ENCODE measurements at regions not wholly inside any gene's neighbourhood (a gene's known extent, or its start where the extent isn't known, plus 50 kb on each side); places are given as distances from the start of the nearest gene placed in this dataset.

DNA sequence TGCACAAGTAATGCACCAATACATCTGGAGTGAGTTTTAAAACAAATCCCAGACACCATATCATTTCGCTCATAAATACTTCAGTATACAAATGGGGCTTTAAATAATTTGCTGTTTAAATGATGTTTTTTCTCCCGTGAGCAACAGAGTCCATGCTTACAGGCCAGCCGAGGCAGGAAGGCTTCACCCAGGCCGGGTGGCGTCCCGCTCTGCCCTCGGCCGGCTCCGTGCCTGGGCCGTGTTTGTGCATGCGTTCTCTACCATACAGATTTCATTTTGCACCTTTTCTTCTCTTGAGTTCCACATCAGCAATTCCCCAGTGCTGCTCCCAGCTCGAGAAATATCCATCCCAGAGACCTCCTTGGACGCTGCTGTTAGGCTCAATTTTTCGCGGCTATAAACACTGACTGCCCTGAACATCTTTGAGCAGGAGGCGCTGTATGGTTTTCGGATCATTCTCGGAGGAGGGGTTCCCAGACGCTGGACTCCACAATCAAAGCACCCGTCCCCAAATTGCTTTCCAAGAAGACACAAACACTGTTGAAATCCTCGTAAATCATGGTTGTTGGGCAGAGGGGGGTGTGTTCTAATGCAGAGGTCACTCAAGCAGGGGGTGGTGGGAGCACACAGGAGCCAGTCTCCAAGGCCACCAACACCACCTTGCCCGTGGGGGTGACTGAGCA is 91.6 kb downstream of the MICALL2 start:
- Histone ChIP-seq H3K9me3 (no peaks in the 10 kb centered on the region), H3K36me3 (no peaks in the 10 kb centered on the region), H3K9ac (ENCODE audit: low read depth in 2 of 2, low read length in 2 of 2) (no peak overlapping the region), H3K27me3 (peaks cover 11% of the 10 kb centered on the region), H3K4me1 (no peaks in the 10 kb centered on the region), H3K4me3 (no peak overlapping the region), H3K27ac (no peak overlapping the region)
- DNase-seq: no peak
- TF ChIP-seq, protein P1, sequence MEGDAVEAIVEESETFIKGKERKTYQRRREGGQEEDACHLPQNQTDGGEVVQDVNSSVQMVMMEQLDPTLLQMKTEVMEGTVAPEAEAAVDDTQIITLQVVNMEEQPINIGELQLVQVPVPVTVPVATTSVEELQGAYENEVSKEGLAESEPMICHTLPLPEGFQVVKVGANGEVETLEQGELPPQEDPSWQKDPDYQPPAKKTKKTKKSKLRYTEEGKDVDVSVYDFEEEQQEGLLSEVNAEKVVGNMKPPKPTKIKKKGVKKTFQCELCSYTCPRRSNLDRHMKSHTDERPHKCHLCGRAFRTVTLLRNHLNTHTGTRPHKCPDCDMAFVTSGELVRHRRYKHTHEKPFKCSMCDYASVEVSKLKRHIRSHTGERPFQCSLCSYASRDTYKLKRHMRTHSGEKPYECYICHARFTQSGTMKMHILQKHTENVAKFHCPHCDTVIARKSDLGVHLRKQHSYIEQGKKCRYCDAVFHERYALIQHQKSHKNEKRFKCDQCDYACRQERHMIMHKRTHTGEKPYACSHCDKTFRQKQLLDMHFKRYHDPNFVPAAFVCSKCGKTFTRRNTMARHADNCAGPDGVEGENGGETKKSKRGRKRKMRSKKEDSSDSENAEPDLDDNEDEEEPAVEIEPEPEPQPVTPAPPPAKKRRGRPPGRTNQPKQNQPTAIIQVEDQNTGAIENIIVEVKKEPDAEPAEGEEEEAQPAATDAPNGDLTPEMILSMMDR (IDR thresholded peaks at IDR 0.05): no peak
- intact Hi-C loops (cut with DNase I): no loop called here

DNA sequence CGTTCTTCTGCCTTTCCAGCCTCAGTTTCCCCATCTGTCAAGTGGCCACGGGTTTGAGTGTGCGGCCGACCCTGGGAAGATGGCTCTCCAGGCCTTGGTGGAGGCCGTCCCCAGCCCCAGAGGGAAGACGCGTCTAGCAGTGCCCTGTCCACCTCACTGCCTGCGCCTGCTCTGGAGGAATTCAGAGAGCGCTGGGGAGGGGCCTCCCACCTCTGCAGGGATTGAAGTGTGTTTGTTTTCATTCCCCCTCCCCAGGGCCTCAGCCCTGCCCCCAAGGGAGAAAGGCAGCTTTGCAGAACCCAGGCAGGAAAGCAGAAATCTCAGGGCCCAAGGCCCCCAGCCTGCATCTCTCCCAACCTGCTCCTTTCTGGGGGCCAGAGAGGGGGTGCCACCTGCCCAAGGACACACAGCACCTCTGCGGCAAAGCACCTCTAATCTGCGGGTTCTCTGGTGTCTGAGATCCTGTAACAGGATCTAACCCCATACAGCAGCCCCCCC is 91.0 kb downstream of the MICALL2 start:
- H3K4me1 ChIP-seq: no peaks in the 10 kb centered on the region
- H3K9ac ChIP-seq (ENCODE audit: low read depth in 2 of 2, low read length in 2 of 2): no peak overlapping the region
- DNase-seq: no peak
- no peaks in the 10 kb centered on the region for H3K9me3 ChIP-seq
- TF ChIP-seq, protein P1 (IDR thresholded peaks at IDR 0.05): no peak
- no peak overlapping the region for H3K27ac ChIP-seq
- no peak overlapping the region for H3K4me3 ChIP-seq
- H3K36me3 ChIP-seq: no peaks in the 10 kb centered on the region
- peaks cover 11% of the 10 kb centered on the region for H3K27me3 ChIP-seq
- intact Hi-C loops (cut with DNase I): no loop called here

DNA sequence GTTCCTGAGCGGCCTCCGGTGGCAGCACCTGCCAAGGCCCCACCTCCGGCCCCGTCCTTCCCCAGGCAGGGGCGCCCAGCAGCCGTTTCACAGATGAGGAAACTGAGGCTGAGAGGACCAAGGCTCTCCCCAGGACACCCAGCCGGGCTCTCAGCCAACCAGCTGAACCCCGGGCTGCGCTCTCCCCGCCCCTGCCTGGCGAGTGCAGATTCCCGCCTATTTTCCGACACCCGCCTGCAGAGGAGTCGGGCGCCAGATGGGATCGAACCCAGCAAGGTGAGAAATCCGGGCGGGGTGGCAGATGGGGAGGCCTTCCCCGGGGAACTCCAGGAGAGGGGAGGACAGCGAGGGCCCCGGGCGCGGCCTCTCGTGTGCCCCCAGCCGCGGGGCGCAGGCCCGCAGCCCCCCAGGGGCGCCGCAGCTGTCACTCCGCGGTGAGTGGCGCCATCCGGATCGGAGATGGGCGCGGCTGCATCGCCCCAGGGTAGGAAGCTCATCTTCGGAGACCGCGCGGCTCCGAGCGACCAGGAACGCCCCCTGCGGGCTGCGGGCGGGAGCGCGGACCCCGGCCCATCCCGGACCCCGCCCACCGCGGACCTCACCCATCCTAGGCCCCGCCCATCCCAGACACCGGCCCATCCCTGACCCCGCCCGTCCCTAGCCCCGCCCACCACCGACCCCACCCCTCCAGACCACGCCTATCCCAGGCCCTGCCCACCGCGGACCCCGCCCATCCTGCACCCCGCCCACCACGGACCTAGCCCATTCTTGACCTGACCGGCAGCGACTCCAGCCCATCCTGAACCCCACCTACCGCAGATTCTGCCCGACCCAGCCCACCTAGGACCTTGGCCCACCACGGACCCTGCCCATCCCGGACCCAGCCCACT is 90.3 kb downstream of the MICALL2 start:
- no peak overlapping the region for H3K4me3 ChIP-seq
- H3K27me3 ChIP-seq: peaks cover 11% of the 10 kb centered on the region
- no peaks in the 10 kb centered on the region for H3K36me3 ChIP-seq
- H3K9ac ChIP-seq (ENCODE audit: low read depth in 2 of 2, low read length in 2 of 2): no peak overlapping the region
- no peak for DNase-seq
- TF ChIP-seq, protein P1 (IDR thresholded peaks at IDR 0.05): no peak
- no peaks in the 10 kb centered on the region for H3K4me1 ChIP-seq
- intact Hi-C loops (cut with DNase I): no loop called here
- H3K9me3 ChIP-seq: no peaks in the 10 kb centered on the region
- no peak overlapping the region for H3K27ac ChIP-seq

DNA sequence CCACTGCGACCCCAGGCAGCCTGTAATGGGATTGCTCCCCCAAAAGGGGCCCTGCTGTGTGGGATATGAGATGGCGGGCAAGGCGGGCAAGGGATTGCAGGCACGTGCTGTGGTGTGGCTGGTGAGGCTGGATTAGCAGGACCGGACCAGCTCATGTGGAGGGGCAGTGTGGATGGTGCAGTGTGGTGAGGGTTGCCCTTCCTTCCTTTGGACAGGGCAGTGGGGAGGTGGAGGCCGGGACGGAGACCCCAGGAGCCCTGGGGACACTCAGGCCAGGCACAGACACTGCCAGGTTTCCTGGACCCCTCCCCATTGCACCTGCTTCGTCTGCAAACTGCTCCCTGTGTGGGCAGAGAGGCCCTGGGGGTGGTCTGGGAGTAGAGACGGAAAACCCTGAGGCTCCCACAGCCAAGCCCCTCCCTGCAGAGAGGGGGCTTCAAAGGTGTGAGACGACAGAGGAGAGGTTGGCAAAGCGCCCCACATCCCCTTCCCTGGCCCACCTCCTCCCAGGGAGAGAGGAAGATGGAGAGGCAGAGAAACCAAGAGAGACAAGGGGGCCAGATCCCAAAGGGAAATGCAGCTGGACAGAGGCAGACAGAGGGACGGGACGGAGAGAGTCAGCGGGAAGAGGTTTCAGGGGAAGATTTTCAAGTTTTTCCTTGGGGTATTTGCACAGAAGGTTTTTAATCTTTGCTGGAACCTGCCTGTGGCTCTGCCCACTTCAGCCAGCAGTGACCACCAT is 89.2 kb downstream of the MICALL2 start:
- Histone ChIP-seq H3K4me3 (no peak overlapping the region), H3K27me3 (peaks cover 11% of the 10 kb centered on the region), H3K27ac (no peak overlapping the region), H3K9ac (ENCODE audit: low read depth in 2 of 2, low read length in 2 of 2) (no peak overlapping the region), H3K9me3 (no peaks in the 10 kb centered on the region), H3K36me3 (no peaks in the 10 kb centered on the region), H3K4me1 (no peaks in the 10 kb centered on the region)
- TF ChIP-seq, protein P1 (IDR thresholded peaks at IDR 0.05): no peak
- DNase-seq: no peak
- intact Hi-C loops (cut with DNase I): no loop called here

DNA sequence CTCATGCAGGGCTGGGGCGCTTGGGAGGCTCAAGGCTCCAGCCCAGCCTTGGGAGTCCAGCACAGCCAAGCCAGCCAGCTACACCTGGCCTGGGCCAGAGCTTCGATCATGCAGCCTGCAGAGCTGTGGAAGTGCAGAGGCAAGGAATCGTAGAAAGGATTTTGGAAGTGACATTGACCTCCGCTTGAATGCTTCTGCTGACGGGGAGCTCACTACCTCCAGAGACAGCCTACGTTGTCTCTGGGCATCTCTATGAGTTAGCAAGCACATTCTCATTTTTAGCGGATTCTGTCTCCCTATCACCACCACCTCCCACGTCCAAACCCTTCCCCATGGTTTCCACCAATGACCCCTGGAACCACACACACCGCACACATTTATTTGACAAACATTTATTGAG is 88.5 kb downstream of the MICALL2 start:
- no peak overlapping the region for H3K4me3 ChIP-seq
- no peak overlapping the region for H3K9ac ChIP-seq (ENCODE audit: low read depth in 2 of 2, low read length in 2 of 2)
- no peak for DNase-seq
- H3K9me3 ChIP-seq: no peaks in the 10 kb centered on the region
- no peaks in the 10 kb centered on the region for H3K4me1 ChIP-seq
- no peaks in the 10 kb centered on the region for H3K36me3 ChIP-seq
- TF ChIP-seq, protein P1 (IDR thresholded peaks at IDR 0.05): no peak
- no peak overlapping the region for H3K27ac ChIP-seq
- intact Hi-C loops (cut with DNase I): no loop called here
- H3K27me3 ChIP-seq: peaks cover 11% of the 10 kb centered on the region

Measured in colonic mucosa (tissue), 4 donors.